Upper lobe of left lung (tissue), 6 donors: ENCODE measurements at regions not wholly inside any gene's neighbourhood (a gene's known extent, or its start where the extent isn't known, plus 50 kb on each side); places are given as distances from the start of the nearest gene placed in this dataset.

Experiments used
- ATAC-seq, 2 donors: fragments of 200-7000 bp; cut with Tn5 transposase; one replicate each; pipeline ENCODE4 v1.9.1; 2022; ENCODE audit warnings: mild to moderate bottlenecking in 2 of 2, moderate library complexity in 2 of 2; ENCODE audit not compliant: low FRiP score in 2 of 2
- DNase-seq, 2 donors: peaks; one replicate each; pipeline ENCODE4 v3.0.0-alpha.2; 2019 to 2020
- H3K27ac ChIP-seq, 4 donors: fragments of 200-600 bp; sonication (generic); one replicate each; pipeline ENCODE4 v1.5.1; 2016 to 2019
- H3K27me3 ChIP-seq, 4 donors: fragments of 200-600 bp; sonication (generic); one replicate each; pipeline ENCODE4 v1.5.1; 2017 to 2019
- H3K36me3 ChIP-seq, 4 donors: fragments of 200-600 bp; sonication (generic); one replicate each; pipeline ENCODE4 v1.5.1; 2016 to 2019
- H3K4me1 ChIP-seq, 4 donors: fragments of 200-600 bp; sonication (generic); one replicate each; pipeline ENCODE4 v1.5.1; 2018 to 2019
- H3K4me3 ChIP-seq, 4 donors: fragments of 200-600 bp; sonication (generic); one replicate each; pipeline ENCODE4 v1.5.1; 2017 to 2019; ENCODE audit warnings: mild to moderate bottlenecking in 2 of 4, moderate library complexity in 1 of 4
- H3K9me3 ChIP-seq, 4 donors: fragments of 200-600 bp; sonication (generic); one replicate each; pipeline ENCODE4 v1.5.1; 2018 to 2019
- EP300 ChIP-seq, 4 donors: sonication (generic); formaldehyde crosslinking; IDR thresholded peaks; one replicate each; pipeline ENCODE4 v1.5.1; 2017; ENCODE audit warnings: antibody characterized with exemption in 4 of 4, control low read depth in 2 of 4
- POLR2A ChIP-seq, 4 donors: fragments of 450-650 bp; IDR thresholded peaks; one replicate each; pipeline ENCODE4 v1.5.1; 2016 to 2017; ENCODE audit warnings: antibody characterized with exemption in 4 of 4, mild to moderate bottlenecking in 2 of 4
- POLR2AphosphoS5 ChIP-seq, 2 donors: sonication (generic); formaldehyde crosslinking; IDR thresholded peaks; one replicate each; pipeline ENCODE4 v1.5.1; 2017; ENCODE audit warnings: antibody characterized with exemption in 2 of 2
- WGBS, 2 donors: methylation state at CpG; one replicate each; pipeline ENCODE4 v1.1.5; 2017 to 2018; 5-methylcytosine and 5-hydroxymethylcytosine counted together
- TF ChIP-seq, protein P1 (sequence below), 6 experiments: fragments of 450-650 bp in 4 of 6; fragments of 200-600 bp in 2 of 6; sonication (generic) in 2 of 6; IDR thresholded peaks; one replicate each; pipeline ENCODE4 v1.5.1; 2016 to 2019; ENCODE audit warnings: antibody characterized with exemption in 6 of 6
- donor health status: DM: no; HTN: no; CAD: no; lungs with moderate emphysema.
- donor health status: DM: no; HTN: yes; CAD: no; lungs with severe emphysema.

DNA sequence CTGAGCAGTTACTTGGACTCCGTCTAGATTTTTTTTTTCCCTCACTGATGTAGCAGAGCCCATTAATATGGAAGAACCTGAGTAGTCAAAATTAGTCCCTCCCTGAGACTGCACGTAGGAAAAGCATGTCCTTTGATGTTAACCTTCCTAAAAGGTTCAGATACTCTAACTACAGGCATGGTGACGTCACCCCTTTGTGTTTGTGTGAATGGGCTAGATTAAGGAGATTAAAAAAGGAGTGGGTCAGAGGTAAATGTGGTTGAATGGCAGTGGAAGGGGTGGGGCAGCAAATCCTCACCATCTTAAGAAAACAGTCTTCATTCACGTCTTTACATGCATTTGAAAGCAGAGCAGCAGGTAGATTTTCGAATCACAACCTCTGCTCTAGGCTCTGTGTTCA lies 521.1 kb downstream of the TFAP2B start:
- no peaks in the 10 kb centered on the region for H3K9me3 ChIP-seq
- WGBS, 2 donors = 43 to 51% methylated on average over 5 of the region's 5 CpGs
- H3K4me3 ChIP-seq = no peak overlapping the region
- ATAC-seq (no peak), DNase-seq (no peak)
- TF ChIP-seq POLR2AphosphoS5 (IDR thresholded peaks at IDR 0.05) (no peak), POLR2A (IDR thresholded peaks at IDR 0.05) (no peak), EP300 (IDR thresholded peaks at IDR 0.05) (no peak)
- TF ChIP-seq, protein P1, sequence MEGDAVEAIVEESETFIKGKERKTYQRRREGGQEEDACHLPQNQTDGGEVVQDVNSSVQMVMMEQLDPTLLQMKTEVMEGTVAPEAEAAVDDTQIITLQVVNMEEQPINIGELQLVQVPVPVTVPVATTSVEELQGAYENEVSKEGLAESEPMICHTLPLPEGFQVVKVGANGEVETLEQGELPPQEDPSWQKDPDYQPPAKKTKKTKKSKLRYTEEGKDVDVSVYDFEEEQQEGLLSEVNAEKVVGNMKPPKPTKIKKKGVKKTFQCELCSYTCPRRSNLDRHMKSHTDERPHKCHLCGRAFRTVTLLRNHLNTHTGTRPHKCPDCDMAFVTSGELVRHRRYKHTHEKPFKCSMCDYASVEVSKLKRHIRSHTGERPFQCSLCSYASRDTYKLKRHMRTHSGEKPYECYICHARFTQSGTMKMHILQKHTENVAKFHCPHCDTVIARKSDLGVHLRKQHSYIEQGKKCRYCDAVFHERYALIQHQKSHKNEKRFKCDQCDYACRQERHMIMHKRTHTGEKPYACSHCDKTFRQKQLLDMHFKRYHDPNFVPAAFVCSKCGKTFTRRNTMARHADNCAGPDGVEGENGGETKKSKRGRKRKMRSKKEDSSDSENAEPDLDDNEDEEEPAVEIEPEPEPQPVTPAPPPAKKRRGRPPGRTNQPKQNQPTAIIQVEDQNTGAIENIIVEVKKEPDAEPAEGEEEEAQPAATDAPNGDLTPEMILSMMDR (IDR thresholded peaks at IDR 0.05) = no peak
- no peaks in the 10 kb centered on the region for H3K27me3 ChIP-seq
- H3K4me1 ChIP-seq = no peaks in the 10 kb centered on the region
- no peak overlapping the region for H3K27ac ChIP-seq
- H3K36me3 ChIP-seq = no peaks in the 10 kb centered on the region

DNA sequence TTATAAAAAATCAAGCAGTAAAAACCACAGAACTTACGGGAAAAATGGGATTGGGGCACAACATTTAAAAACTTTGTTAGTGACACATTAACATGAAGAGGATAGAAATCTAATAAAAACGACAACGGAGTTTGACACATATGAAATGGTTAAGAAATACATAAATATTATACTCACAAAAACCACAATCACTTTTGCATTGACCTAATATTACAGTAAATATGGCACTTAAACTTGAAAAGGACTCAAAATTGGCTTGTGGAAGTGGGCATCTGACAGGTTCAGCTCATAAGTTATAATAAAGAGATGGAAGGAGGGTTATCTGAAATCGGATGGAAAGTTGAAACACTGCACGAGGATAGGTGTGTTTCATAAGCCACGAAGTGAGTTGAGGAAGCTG lies 523.7 kb downstream of the TFAP2B start:
- ATAC-seq = no peak
- H3K4me3 ChIP-seq = no peak overlapping the region
- TF ChIP-seq POLR2AphosphoS5 (IDR thresholded peaks at IDR 0.05) = no peak
- no peak for TF ChIP-seq POLR2A (IDR thresholded peaks at IDR 0.05)
- no peak for TF ChIP-seq EP300 (IDR thresholded peaks at IDR 0.05)
- TF ChIP-seq, protein P1 (IDR thresholded peaks at IDR 0.05) = no peak
- H3K27me3 ChIP-seq = no peaks in the 10 kb centered on the region
- no peak overlapping the region for H3K27ac ChIP-seq
- no peaks in the 10 kb centered on the region for H3K4me1 ChIP-seq
- no peaks in the 10 kb centered on the region for H3K36me3 ChIP-seq
- no peaks in the 10 kb centered on the region for H3K9me3 ChIP-seq
- no peak for DNase-seq
- WGBS, 2 donors = 75 to 78% methylated on average over 6 of the region's 6 CpGs

DNA sequence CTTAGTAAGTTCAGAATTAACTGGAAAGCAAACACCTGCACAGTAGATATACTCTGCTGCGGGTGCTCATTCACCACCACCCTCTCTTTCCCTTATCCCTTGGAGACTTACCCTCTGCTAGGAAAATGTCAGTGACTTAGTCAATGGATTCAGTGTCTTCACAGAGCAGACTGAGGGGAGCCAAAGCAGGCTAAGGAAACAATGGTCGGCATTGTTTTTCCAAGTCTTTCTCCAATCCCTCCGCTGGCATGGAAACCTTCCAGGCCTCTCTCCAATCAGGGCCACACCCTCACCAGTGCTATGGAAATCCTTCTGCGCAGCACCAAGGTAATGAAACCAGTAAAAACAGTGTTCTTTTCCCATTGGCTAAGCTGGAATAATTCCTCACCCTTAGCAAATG lies 531.2 kb downstream of the TFAP2B start:
- Histone ChIP-seq H3K36me3 (no peaks in the 10 kb centered on the region), H3K27me3 (no peaks in the 10 kb centered on the region), H3K4me3 (no peak overlapping the region), H3K9me3 (no peaks in the 10 kb centered on the region), H3K4me1 (peaks cover 0 to 4% (median 0%) of the 10 kb centered on the region in 4 donors), H3K27ac (no peak overlapping the region)
- DNase-seq (no peak), ATAC-seq (no peak)
- no peak for TF ChIP-seq POLR2AphosphoS5 (IDR thresholded peaks at IDR 0.05)
- TF ChIP-seq POLR2A (IDR thresholded peaks at IDR 0.05) = no peak
- TF ChIP-seq, protein P1 (IDR thresholded peaks at IDR 0.05) = no peak
- no peak for TF ChIP-seq EP300 (IDR thresholded peaks at IDR 0.05)
- 91 to 98% methylated on average over 4 of the region's 4 CpGs for WGBS, 2 donors

DNA sequence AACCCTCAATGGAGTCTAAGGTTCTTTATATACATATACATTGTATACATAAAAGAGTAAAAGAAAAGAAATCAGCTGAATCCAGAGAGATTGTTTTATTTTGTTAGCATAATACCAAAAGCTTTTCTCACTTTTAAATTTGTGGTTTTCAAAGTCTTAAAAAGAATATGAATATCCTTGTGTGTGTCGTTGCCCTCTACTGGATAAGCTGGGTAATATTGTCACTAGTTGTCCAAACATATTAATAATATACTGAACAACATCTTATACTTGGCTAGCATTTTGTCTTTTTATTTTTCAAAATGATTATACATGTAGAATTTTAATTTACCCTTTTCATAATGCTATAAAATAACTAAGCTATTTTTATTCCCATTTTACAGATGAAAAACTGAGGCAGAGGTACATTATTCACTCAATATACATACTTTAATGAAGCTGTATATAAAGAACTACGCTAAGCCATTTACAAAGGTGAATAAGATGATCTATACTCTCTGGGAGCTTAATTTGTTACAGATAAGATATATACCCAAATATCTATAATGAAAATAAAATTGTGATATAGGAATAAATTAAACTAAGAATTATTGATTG lies 531.7 kb downstream of the TFAP2B start:
- Histone ChIP-seq H3K9me3 (no peaks in the 10 kb centered on the region), H3K27ac (no peak overlapping the region), H3K4me3 (no peak overlapping the region), H3K36me3 (no peaks in the 10 kb centered on the region), H3K4me1 (peaks cover 0 to 4% (median 0%) of the 10 kb centered on the region in 4 donors), H3K27me3 (no peaks in the 10 kb centered on the region)
- ATAC-seq = no peak
- DNase-seq = no peak
- 75 to 87% methylated on average over 2 of the region's 2 CpGs for WGBS, 2 donors
- TF ChIP-seq EP300 (IDR thresholded peaks at IDR 0.05) (no peak), POLR2AphosphoS5 (IDR thresholded peaks at IDR 0.05) (no peak), POLR2A (IDR thresholded peaks at IDR 0.05) (no peak)
- TF ChIP-seq, protein P1 (IDR thresholded peaks at IDR 0.05) = peak in 4 of 6 experiments; percentile 7 to 28 (median 26)

DNA sequence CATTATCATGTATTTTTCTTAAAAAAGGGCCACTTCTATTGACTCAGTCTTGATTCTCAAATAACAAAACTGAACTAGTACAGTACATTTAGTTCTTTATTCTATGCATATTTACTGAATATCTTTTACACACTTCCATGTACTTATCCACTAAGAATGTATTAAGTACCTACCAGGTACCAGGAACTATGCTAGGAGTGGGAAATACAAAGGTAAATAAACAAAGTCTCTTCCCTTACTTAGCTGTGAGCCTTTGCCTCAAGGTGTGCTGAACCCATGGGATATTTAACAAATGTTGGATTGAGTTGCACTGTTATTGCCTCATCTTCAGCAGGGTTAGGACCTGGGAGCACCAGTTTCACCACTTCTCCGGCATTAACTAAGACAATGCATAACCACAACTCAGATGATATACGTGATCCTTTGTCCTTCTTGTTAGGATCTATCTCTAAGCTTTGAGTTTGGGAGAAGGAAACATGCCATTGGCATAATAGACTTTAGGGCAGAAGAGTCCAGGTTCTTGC lies 533.9 kb downstream of the TFAP2B start:
- DNase-seq = no peak
- WGBS, 2 donors = 72 to 90% methylated on average over 2 of the region's 2 CpGs
- Histone ChIP-seq H3K4me3 (no peak overlapping the region), H3K9me3 (no peaks in the 10 kb centered on the region), H3K36me3 (no peaks in the 10 kb centered on the region), H3K4me1 (peaks cover 0 to 4% (median 0%) of the 10 kb centered on the region in 4 donors), H3K27me3 (no peaks in the 10 kb centered on the region), H3K27ac (no peak overlapping the region)
- ATAC-seq = peak; percentile 26 to 62
- TF ChIP-seq EP300 (IDR thresholded peaks at IDR 0.05) (no peak), POLR2AphosphoS5 (IDR thresholded peaks at IDR 0.05) (no peak), POLR2A (IDR thresholded peaks at IDR 0.05) (no peak)
- TF ChIP-seq, protein P1 (IDR thresholded peaks at IDR 0.05) = no peak
